ENCODE measurements at regions not wholly inside any gene's neighbourhood (a gene's known extent, or its start where the extent isn't known, plus 50 kb on each side); places are given as distances from the start of the nearest gene placed in this dataset.

- no peaks in the 10 kb centered on the region for H3K4me1 ChIP-seq (ENCODE audit: control insufficient read depth, low read length)
- no peak overlapping the region for H3K4me3 ChIP-seq (ENCODE audit: low read length)
- H3K27me3 ChIP-seq (ENCODE audit: control insufficient read depth, low read length), result no peaks in the 10 kb centered on the region
- no peak overlapping the region for H3K27ac ChIP-seq (ENCODE audit: low read depth, low read length)
- H3K79me2 ChIP-seq (ENCODE audit: control insufficient read depth, low read length), result no peaks in the 10 kb centered on the region
- TF ChIP-seq EZH2phosphoT487 (IDR thresholded peaks at IDR 0.05; ENCODE audit: borderline replicate concordance, low read length) (no peak), CTCF (IDR thresholded peaks at IDR 0.05; ENCODE audit: low read depth, low read length, poor library complexity, severe bottlenecking) (no peak)
- no peak overlapping the region for H3K4me2 ChIP-seq (ENCODE audit: low read length)
- no peaks in the 10 kb centered on the region for H3K36me3 ChIP-seq (ENCODE audit: control insufficient read depth, low read length)
- H4K20me1 ChIP-seq (ENCODE audit: control insufficient read depth, insufficient read depth, low read depth, low read length), result no peaks in the 10 kb centered on the region
- no peaks in the 10 kb centered on the region for H3K9me3 ChIP-seq (ENCODE audit: control insufficient read depth, insufficient read depth, low read length)
- H3F3A ChIP-seq (ENCODE audit: control insufficient read depth, insufficient read depth), result no peaks in the 10 kb centered on the region
- H3K9me2 ChIP-seq (replicated peaks; ENCODE audit: control insufficient read depth, low read length), result 0 out of 2 replicates have a peak, but pooled peaks cover 3% of the 10 kb centered on the region
These were observed 354.2 kb upstream of the GALNT5 start for GRCh38 chr2:156903335-156903734.

- Histone ChIP-seq H3K27ac (ENCODE audit: low read depth, low read length) (no peak overlapping the region), H3K4me1 (ENCODE audit: control insufficient read depth, low read length) (no peaks in the 10 kb centered on the region), H3K36me3 (ENCODE audit: control insufficient read depth, low read length) (no peaks in the 10 kb centered on the region), H4K20me1 (ENCODE audit: control insufficient read depth, insufficient read depth, low read depth, low read length) (no peaks in the 10 kb centered on the region), H3K4me3 (ENCODE audit: low read length) (no peak overlapping the region), H3K9me3 (ENCODE audit: control insufficient read depth, insufficient read depth, low read length) (no peaks in the 10 kb centered on the region), H3K79me2 (ENCODE audit: control insufficient read depth, low read length) (no peaks in the 10 kb centered on the region), H3K9me2 (replicated peaks; ENCODE audit: control insufficient read depth, low read length) (0 out of 2 replicates have a peak, but pooled peaks cover 3% of the 10 kb centered on the region), H3K27me3 (ENCODE audit: control insufficient read depth, low read length) (no peaks in the 10 kb centered on the region), H3K4me2 (ENCODE audit: low read length) (no peak overlapping the region), H3F3A (ENCODE audit: control insufficient read depth, insufficient read depth) (no peaks in the 10 kb centered on the region)
- no peak for TF ChIP-seq CTCF (IDR thresholded peaks at IDR 0.05; ENCODE audit: low read depth, low read length, poor library complexity, severe bottlenecking)
- TF ChIP-seq EZH2phosphoT487 (IDR thresholded peaks at IDR 0.05; ENCODE audit: borderline replicate concordance, low read length), result no peak
These were observed 349.7 kb upstream of the GALNT5 start for GRCh38 chr2:156907806-156908205.

GRCh38 chr2:156908825-156909224, 348.7 kb upstream of the GALNT5 start:
- H3K4me1 ChIP-seq (ENCODE audit: control insufficient read depth, low read length), result no peaks in the 10 kb centered on the region
- TF ChIP-seq EZH2phosphoT487 (IDR thresholded peaks at IDR 0.05; ENCODE audit: borderline replicate concordance, low read length) (no peak), CTCF (IDR thresholded peaks at IDR 0.05; ENCODE audit: low read depth, low read length, poor library complexity, severe bottlenecking) (no peak)
- H3K4me2 ChIP-seq (ENCODE audit: low read length), result no peak overlapping the region

More at GRCh38 chr2:156908825-156909224, 348.7 kb upstream of the GALNT5 start:
- Histone ChIP-seq H4K20me1 (ENCODE audit: control insufficient read depth, insufficient read depth, low read depth, low read length) (no peaks in the 10 kb centered on the region), H3F3A (ENCODE audit: control insufficient read depth, insufficient read depth) (no peaks in the 10 kb centered on the region), H3K4me3 (ENCODE audit: low read length) (no peak overlapping the region), H3K9me2 (replicated peaks; ENCODE audit: control insufficient read depth, low read length) (0 out of 2 replicates have a peak, but pooled peaks cover 3% of the 10 kb centered on the region), H3K36me3 (ENCODE audit: control insufficient read depth, low read length) (no peaks in the 10 kb centered on the region), H3K9me3 (ENCODE audit: control insufficient read depth, insufficient read depth, low read length) (no peaks in the 10 kb centered on the region), H3K27me3 (ENCODE audit: control insufficient read depth, low read length) (no peaks in the 10 kb centered on the region), H3K27ac (ENCODE audit: low read depth, low read length) (no peak overlapping the region), H3K79me2 (ENCODE audit: control insufficient read depth, low read length) (no peaks in the 10 kb centered on the region)

Data from DOHH2 (cell line).